NCI-H2171 (cell line): ENCODE measurements at regions not wholly inside any gene's neighbourhood (a gene's known extent, or its start where the extent isn't known, plus 50 kb on each side); places are given as distances from the start of the nearest gene placed in this dataset.
A peak's percentile ranks its signal among the peaks of the same experiment; 100 is the strongest.

ENCODE experiments used
- DNase-seq: peaks from one replicate; lab custom pipeline; 2025; lab: John Stamatoyannopoulos, UW

- no peak for DNase-seq
Observed at GRCh38 chr5:67266654-67267350, 70.2 kb upstream of the CD180 start.

GRCh38 chr5:67265951-67266350 lies 69.4 kb upstream of the CD180 start:
- no peak for DNase-seq

- DNase-seq, result no peak
Observed at GRCh38 chr5:67263656-67264408, 67.2 kb upstream of the CD180 start.

DNA sequence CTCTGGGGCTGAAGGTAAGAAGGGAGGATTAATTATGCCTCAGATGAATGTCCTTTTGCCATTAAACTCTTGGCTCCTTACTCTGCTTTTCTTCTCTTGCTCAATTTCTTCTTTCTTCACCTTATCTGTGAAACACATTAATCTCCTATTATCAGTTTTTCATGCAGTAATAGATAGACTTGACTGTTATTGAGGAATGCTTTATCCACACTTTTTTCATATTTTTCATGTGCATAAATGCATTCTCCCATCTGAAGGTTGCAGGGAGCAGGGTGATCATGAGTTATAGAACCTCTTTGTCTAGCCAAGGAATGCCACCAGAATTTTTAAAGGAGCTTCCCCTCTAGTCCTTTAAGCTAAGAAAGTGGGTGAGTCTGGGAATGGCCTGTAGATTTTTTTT lies 66.4 kb upstream of the CD180 start:
- no peak for DNase-seq

- no peak for DNase-seq
Observed at GRCh38 chr5:67262206-67262605, 65.6 kb upstream of the CD180 start.

DNA sequence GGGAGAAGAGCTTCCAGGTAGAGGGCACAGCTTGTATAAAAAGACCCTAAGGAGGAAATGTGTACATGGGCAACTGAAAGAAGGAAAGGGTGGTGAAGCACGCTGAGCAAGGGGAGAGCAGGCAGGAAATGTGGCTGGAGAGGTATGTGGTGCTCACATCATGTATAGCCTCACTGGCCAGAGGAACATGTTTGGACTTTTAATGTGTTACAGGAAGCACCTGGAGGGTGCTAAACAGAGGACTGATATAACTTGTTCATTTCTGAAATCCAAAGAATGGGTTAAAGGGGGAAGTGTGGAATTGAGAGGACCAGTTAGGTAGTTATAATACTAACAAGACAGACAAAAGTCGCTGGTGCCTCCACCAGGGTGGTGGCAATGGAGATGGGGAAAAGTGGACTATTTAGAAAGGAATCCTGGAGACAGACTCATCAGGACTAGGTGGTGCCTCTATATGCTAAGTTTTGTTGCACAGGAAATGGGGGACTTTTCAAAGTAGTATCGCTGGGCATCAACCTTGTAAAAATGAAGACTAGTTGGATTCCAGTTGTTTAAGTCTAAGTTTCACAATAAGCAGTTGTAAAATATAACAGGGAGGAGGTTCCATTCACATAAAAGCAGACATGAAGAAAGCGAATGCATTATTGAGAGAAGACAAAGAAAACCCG lies 63.1 kb upstream of the CD180 start:
- DNase-seq, result no peak

GRCh38 chr5:67257500-67257899 lies 60.9 kb upstream of the CD180 start:
- no peak for DNase-seq

GRCh38 chr5:67257077-67257476 lies 60.5 kb upstream of the CD180 start:
- DNase-seq, result no peak

DNA sequence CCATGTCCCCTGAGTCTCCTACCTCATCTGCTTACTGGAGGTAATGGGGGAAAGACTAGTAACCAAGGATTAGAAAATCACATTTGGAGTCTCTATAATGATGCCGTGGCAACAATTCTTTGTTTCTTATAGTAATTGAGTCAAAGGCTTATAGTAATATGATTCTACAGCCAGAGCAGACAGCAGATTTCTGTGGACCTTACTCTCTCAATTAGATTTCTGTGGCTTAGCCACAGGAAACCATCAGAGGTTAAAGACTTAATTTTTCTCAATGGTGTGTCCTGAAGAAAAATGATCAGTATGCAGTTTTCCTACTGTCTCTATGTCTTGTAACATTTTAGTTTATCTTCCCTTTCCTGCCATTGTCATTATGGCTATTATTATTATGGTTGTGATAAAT lies 59.3 kb upstream of the CD180 start:
- DNase-seq, result no peak

DNA sequence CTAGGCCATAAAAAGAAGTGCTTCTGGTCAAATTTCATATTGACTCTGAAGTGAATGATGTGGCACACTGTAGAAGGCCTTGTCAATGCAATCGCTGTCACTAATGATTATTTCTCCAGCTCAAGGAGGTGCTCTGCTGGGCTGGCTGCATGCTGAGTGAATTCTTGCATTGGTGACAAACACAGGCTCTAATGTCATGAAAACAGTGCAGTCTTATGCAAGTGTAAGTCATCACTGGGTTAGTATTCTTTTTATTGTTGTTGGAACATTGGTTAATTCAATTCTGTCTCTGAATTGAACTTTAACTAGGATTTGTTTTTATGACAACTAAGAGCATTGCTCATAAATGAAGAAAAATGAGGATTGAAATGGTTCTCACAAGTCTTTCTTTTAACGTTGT lies 57.3 kb upstream of the CD180 start:
- no peak for DNase-seq

DNA sequence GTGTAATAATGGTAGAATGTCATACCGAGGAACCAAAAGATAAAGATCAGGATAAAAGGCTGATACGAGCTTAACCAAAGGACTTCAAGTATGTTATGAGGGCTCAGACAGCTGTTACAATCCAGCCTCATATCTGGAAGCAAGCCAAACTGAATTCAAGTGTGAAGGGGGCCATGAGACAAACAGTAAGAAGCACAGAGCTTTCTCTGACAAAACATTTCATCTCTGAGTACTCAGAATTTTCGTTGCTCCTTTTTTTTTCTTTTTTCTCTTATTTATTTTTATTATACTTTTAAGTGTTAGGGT lies 52.9 kb upstream of the CD180 start:
- DNase-seq, result peak; percentile 41

DNA sequence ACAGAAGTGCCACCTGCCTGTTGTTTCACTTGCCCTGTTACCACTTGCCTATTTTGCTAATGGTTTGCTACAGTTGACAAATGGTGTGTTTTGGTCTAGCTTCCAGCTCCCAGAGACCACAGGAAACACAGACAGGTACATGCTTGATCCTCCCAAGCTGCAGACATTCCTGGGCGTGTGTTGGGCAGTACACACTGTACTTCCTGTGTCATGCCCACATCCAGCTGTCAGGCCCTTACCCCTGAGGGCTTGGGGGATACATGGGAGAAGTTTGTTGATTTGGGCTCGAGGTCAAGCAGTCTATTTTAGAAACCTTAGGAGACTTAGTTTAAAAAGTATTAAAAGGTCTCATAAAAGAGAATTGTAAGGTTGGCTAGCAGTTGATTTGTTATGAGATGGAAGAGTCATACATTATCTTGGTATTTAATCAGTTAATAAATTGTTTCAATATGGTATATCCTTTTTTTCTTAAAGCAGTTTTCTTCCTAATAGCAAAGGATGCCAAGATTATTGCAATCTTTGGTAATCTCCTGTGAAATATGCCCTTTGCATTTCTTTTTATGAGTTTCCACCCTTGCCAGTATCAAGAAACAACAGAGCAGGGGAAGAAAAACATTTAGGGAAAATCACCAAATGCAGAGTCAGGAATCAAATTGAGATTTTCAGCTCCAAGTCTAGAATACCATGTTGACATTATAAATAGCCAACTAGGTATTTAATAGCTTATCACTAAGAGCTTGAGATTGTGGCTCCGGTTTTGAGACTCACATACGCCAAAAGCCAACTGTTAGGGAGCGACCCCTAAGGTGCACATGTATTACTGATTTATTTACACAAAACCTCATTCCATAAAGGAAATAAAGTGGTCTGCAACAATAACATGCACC lies 52.3 kb upstream of the CD180 start:
- no peak for DNase-seq

DNA sequence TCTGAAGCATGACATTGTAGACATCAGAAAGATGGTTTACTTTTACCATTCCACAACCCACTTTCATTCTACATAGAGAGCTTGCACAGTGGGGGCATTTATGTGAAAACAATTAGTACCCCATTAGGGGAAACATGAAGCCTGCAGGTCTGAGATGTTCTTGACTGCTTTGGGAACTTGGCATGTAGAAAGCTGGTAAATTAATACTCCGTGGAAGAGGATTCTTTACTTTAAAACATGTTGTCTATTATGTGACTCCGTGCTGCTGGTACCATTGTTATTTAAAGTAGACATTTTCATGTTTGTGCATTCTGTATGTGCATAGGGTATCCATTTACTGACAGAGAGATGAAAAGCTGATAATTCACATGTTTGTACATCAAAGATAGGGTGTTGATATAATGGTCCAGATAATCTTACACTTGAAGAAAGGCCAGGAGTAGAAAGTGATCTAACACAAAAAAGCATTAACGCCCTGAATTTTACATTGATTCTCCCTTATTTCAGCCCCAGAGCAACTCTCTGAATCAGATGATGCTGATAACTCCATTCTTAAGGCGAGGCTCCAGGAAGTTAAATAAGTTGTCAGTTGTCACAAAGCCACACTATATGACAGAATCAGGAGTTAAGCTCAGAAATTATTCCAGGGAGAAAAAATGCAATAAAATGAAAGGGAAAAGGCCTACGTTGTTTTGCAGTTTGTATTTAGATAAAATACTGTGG lies 50.1 kb upstream of the CD180 start:
- DNase-seq, result no peak
